Activated CD4-positive, CD25-positive, alpha-beta regulatory T cell treated with anti-CD3 and anti-CD28 coated beads, Interleukin-2, amount 50 U/mL, for 72 hours (primary cell): ENCODE measurements at regions not wholly inside any gene's neighbourhood (a gene's known extent, or its start where the extent isn't known, plus 50 kb on each side); places are given as distances from the start of the nearest gene placed in this dataset.
"Not testable (repeated sequence)": the region's sequence is repeated elsewhere in the genome, so short reads cannot be mapped to it uniquely, and the experiment has no call there.

Experiments
- DNase-seq: peaks from one replicate; pipeline ENCODE4 v3.0.0; 2021

- DNase-seq, result not testable (repeated sequence)
Observed at GRCh38 chr16:88148682-88149081, 197.4 kb downstream of the BANP start.

- not testable (repeated sequence) for DNase-seq
Observed at GRCh38 chr16:88149158-88149603, 197.9 kb downstream of the BANP start.

GRCh38 chr16:88149663-88150062 lies 198.4 kb downstream of the BANP start:
- DNase-seq, result not testable (repeated sequence)

- not testable (repeated sequence) for DNase-seq
Observed at GRCh38 chr16:88150456-88151128, 199.4 kb downstream of the BANP start.

GRCh38 chr16:88151129-88151499 lies 199.9 kb downstream of the BANP start:
- not testable (repeated sequence) for DNase-seq

- DNase-seq, result not testable (repeated sequence)
Observed at GRCh38 chr16:88151859-88152843, 200.9 kb downstream of the BANP start.

- DNase-seq, result not testable (repeated sequence)
Observed at GRCh38 chr16:88152879-88153278, 201.6 kb downstream of the BANP start.

- DNase-seq, result not testable (repeated sequence)
Observed at GRCh38 chr16:88153516-88153915, 202.3 kb downstream of the BANP start.

- DNase-seq, result not testable (repeated sequence)
Observed at GRCh38 chr16:88154886-88155285, 203.7 kb downstream of the BANP start.

GRCh38 chr16:88155681-88156080 lies 204.4 kb downstream of the BANP start:
- not testable (repeated sequence) for DNase-seq

- not testable (repeated sequence) for DNase-seq
Observed at GRCh38 chr16:88156640-88157283, 205.5 kb downstream of the BANP start.

- DNase-seq, result not testable (repeated sequence)
Observed at GRCh38 chr16:88157686-88158085, 206.5 kb downstream of the BANP start.

GRCh38 chr16:88158256-88159045 lies 207.2 kb downstream of the BANP start:
- not testable (repeated sequence) for DNase-seq

GRCh38 chr16:88159046-88159896 lies 208.0 kb downstream of the BANP start:
- DNase-seq, result not testable (repeated sequence)

GRCh38 chr16:88159897-88160335 lies 208.7 kb downstream of the BANP start:
- DNase-seq, result not testable (repeated sequence)

- DNase-seq, result not testable (repeated sequence)
Observed at GRCh38 chr16:88161191-88161590, 210.0 kb downstream of the BANP start.

GRCh38 chr16:88161623-88162275 lies 210.5 kb downstream of the BANP start:
- DNase-seq, result not testable (repeated sequence)

GRCh38 chr16:88162778-88163177 lies 211.5 kb downstream of the BANP start:
- not testable (repeated sequence) for DNase-seq

- DNase-seq, result not testable (repeated sequence)
Observed at GRCh38 chr16:88164196-88165039, 213.2 kb downstream of the BANP start.
